Endothelial cell of umbilical vein (primary cell): ENCODE measurements at regions not wholly inside any gene's neighbourhood (a gene's known extent, or its start where the extent isn't known, plus 50 kb on each side); places are given as distances from the start of the nearest gene placed in this dataset.

ENCODE experiments used
- BruUV-seq: library from RNA; stranded (reverse); fragments of 400-500 nt; replicated peaks from 2 replicates; lab custom pipeline; 2021; lab: Mats Ljungman, UMichigan
- CTCF ChIA-PET: fragments of 300-600, 350-600 bp; sonication (Branson Sonifier 250); formaldehyde crosslinking; loops from one replicate; lab custom pipeline; 2021; ENCODE audit warnings: antibody characterized with exemption, inconsistent platforms; lab: Charles Lee
- POLR2A ChIA-PET: fragments of 300-600, 350-600 bp; sonication (Branson Sonifier 250); formaldehyde crosslinking; loops from one replicate; lab custom pipeline; 2021; ENCODE audit warnings: antibody characterized with exemption, inconsistent platforms; lab: Charles Lee
- DNase-seq: peaks from one replicate; pipeline ENCODE4 v3.0.0-alpha.2; 2011; ENCODE audit warnings: low read depth, low spot score
- FAIRE-seq: peaks from 2 replicates; lab custom pipeline; 2011; peaks lifted over from hg19 to GRCh38; lab: Jason Lieb, UNC
- H2AFZ ChIP-seq: 2 replicates; pipeline ENCODE4 v1.6.0; 2012; ENCODE audit warnings: low read depth, low read length, control low read depth, inconsistent platforms
- H3K27ac ChIP-seq: 2 replicates; pipeline ENCODE4 v1.5.1; 2011; ENCODE audit warnings: low read depth, mild to moderate bottlenecking, control low read depth, low read length, moderate library complexity; ENCODE audit not compliant: insufficient read depth
- H3K27me3 ChIP-seq, 2 experiments: 2 replicates each; pipeline versions ENCODE4 v1.6.0 to v1.6.1; 2011; ENCODE audit warnings: low read length in 2 of 2, mixed read lengths in 1 of 2; ENCODE audit not compliant: control insufficient read depth in 2 of 2, insufficient read depth in 2 of 2
- H3K36me3 ChIP-seq, 2 experiments: 2 replicates in 1 of 2; 3 replicates in 1 of 2; pipeline ENCODE4 v1.5.1; 2011; ENCODE audit warnings: low read length in 2 of 2, mild to moderate bottlenecking in 1 of 2, moderate library complexity in 1 of 2; ENCODE audit not compliant: control insufficient read depth in 2 of 2, insufficient read depth in 2 of 2; ENCODE audit errors: extremely low read depth in 1 of 2
- H3K4me1 ChIP-seq: 3 replicates; pipeline ENCODE4 v1.5.1; 2011; ENCODE audit warnings: mild to moderate bottlenecking, low read length; ENCODE audit not compliant: control insufficient read depth, insufficient read depth; ENCODE audit errors: extremely low read depth
- H3K4me2 ChIP-seq: 2 replicates; pipeline ENCODE4 v1.6.1; 2011; ENCODE audit warnings: low read length, control low read depth, mixed read lengths; ENCODE audit not compliant: insufficient read depth
- H3K4me3 ChIP-seq, 3 experiments: fragments of 200-600 bp in 1 of 3; sonication (generic), shearing (Covaris generic) in 1 of 3; replicated peaks in 1 of 3; 2 replicates each; pipeline ENCODE4 v1.5.1; 2011 to 2016; ENCODE audit warnings: control low read depth in 3 of 3, low read length in 3 of 3, mild to moderate bottlenecking in 2 of 3, inconsistent platforms in 1 of 3, low read depth in 1 of 3, moderate library complexity in 1 of 3; ENCODE audit not compliant: insufficient read depth in 1 of 3
- H3K79me2 ChIP-seq: 2 replicates; pipeline ENCODE4 v1.6.0; 2012; ENCODE audit warnings: low read length, inconsistent platforms; ENCODE audit not compliant: control insufficient read depth, insufficient read depth
- H3K9ac ChIP-seq: replicated peaks from 2 replicates; pipeline ENCODE3; 2011; ENCODE audit warnings: low read length, control low read depth; ENCODE audit not compliant: insufficient read depth; ENCODE audit errors: extremely low read depth
- H3K9me1 ChIP-seq: replicated peaks from 3 replicates; pipeline ENCODE4 v1.6.0; 2011; ENCODE audit warnings: mild to moderate bottlenecking, low read length; ENCODE audit not compliant: control insufficient read depth, insufficient read depth; ENCODE audit errors: extremely low read depth
- H3K9me3 ChIP-seq: replicated peaks from 2 replicates; pipeline ENCODE4 v1.5.1; 2012; ENCODE audit warnings: low read length, inconsistent platforms; ENCODE audit not compliant: control insufficient read depth, insufficient read depth
- H4K20me1 ChIP-seq: replicated peaks from 2 replicates; pipeline ENCODE3; 2011; ENCODE audit warnings: mild to moderate bottlenecking, low read length; ENCODE audit not compliant: control insufficient read depth, insufficient read depth; ENCODE audit errors: extremely low read depth
- EZH2 ChIP-seq: IDR thresholded peaks from 2 replicates; pipeline ENCODE4 v1.6.1; 2012; ENCODE audit warnings: borderline replicate concordance, low read depth, mild to moderate bottlenecking, moderate library complexity, low read length, inconsistent platforms; ENCODE audit not compliant: severe bottlenecking
- FOS ChIP-seq: IDR thresholded peaks from 2 replicates; pipeline ENCODE4 v1.6.1; 2011; ENCODE audit warnings: mild to moderate bottlenecking, low read length, moderate library complexity, borderline replicate concordance; ENCODE audit not compliant: insufficient read depth
- GATA2 ChIP-seq: IDR thresholded peaks from 2 replicates; pipeline ENCODE4 v1.7.0; 2011; ENCODE audit warnings: low read depth, mild to moderate bottlenecking, moderate library complexity, mixed read lengths, low read length; ENCODE audit not compliant: insufficient read length, insufficient read depth
- JUN ChIP-seq: IDR thresholded peaks from 2 replicates; pipeline ENCODE4 v1.6.1; 2011; ENCODE audit warnings: borderline replicate concordance, low read depth; ENCODE audit not compliant: insufficient read length, insufficient read depth
- MAX ChIP-seq: IDR thresholded peaks from 2 replicates; pipeline ENCODE4 v1.6.1; 2011; ENCODE audit not compliant: insufficient read depth, insufficient read length
- MYC ChIP-seq: IDR thresholded peaks from one replicate; pipeline ENCODE4 v1.6.1; 2011; ENCODE audit warnings: mild to moderate bottlenecking, low read depth, low read length
- POLR2A ChIP-seq: IDR thresholded peaks from 2 replicates; pipeline ENCODE4 v1.6.1; 2012; ENCODE audit warnings: low read depth, mild to moderate bottlenecking, control low read depth, low read length
- POLR2AphosphoS5 ChIP-seq: IDR thresholded peaks from 2 replicates; pipeline ENCODE4 v1.6.1; 2012; ENCODE audit warnings: low read depth, mild to moderate bottlenecking, control low read depth, low read length, moderate library complexity; ENCODE audit not compliant: insufficient read depth
- dilution Hi-C: fragments of 300-500 bp; cut with MboI; formaldehyde crosslinking; loops from one replicate; pipeline ENCODE4 v1.15.0; 2019; ENCODE audit warnings: low sequenced_read_pairs; ENCODE audit not compliant: extremely low pct_ligation_motif_present
- intact Hi-C: fragments of 100-400 bp; cut with micrococcal nuclease; formaldehyde crosslinking; loops from one replicate; pipeline ENCODE4 v1.10.0; 2022
- TF ChIP-seq, protein P1 (sequence below), 2 donors: IDR thresholded peaks; 1 replicate in 1 of 2; 2 replicates in 1 of 2; pipeline ENCODE4 v1.5.1; 2011; ENCODE audit warnings: low read length in 2 of 2, mild to moderate bottlenecking in 2 of 2, moderate library complexity in 2 of 2, control low read depth in 1 of 2, inconsistent platforms in 1 of 2, low read depth in 1 of 2; ENCODE audit not compliant: insufficient read depth in 1 of 2; ENCODE audit errors: extremely low read depth in 1 of 2

GRCh38 chr16:73232555-73233328, 184.8 kb upstream of the ZFHX3 start:
- CTCF ChIA-PET, result no interaction called here
- no peaks in the 10 kb centered on the region for H3K4me1 ChIP-seq
- no TSS peak for BruUV-seq
- H3K4me3 ChIP-seq, result no peak overlapping the region
- TF ChIP-seq POLR2A (no peak), MYC (no peak), EZH2 (no peak), GATA2 (no peak), MAX (no peak), POLR2AphosphoS5 (no peak), JUN (no peak), FOS (no peak)
- TF ChIP-seq, protein P1, sequence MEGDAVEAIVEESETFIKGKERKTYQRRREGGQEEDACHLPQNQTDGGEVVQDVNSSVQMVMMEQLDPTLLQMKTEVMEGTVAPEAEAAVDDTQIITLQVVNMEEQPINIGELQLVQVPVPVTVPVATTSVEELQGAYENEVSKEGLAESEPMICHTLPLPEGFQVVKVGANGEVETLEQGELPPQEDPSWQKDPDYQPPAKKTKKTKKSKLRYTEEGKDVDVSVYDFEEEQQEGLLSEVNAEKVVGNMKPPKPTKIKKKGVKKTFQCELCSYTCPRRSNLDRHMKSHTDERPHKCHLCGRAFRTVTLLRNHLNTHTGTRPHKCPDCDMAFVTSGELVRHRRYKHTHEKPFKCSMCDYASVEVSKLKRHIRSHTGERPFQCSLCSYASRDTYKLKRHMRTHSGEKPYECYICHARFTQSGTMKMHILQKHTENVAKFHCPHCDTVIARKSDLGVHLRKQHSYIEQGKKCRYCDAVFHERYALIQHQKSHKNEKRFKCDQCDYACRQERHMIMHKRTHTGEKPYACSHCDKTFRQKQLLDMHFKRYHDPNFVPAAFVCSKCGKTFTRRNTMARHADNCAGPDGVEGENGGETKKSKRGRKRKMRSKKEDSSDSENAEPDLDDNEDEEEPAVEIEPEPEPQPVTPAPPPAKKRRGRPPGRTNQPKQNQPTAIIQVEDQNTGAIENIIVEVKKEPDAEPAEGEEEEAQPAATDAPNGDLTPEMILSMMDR (IDR thresholded peaks at IDR 0.05; ENCODE audit: extremely low read depth in 1 of 2, insufficient read depth in 1 of 2, low read depth in 1 of 2, low read length in 2 of 2), result no peak
- POLR2A ChIA-PET, result interaction anchor here (0.7 kb wide), 1 partner anchor 164 kb away, joined by 7 read pairs; no protein-coding TSS in a partner anchor
- DNase-seq (no peak), FAIRE-seq (no peak)
- no peak overlapping the region for H2AFZ ChIP-seq
- H4K20me1 ChIP-seq, result no peaks in the 10 kb centered on the region
- dilution Hi-C loops, result no loop called here
- H3K27me3 ChIP-seq, result no peaks in the 10 kb centered on the region
- no peaks in the 10 kb centered on the region for H3K9me3 ChIP-seq
- H3K79me2 ChIP-seq, result no peaks in the 10 kb centered on the region
- H3K27ac ChIP-seq, result no peak overlapping the region
- H3K36me3 ChIP-seq, result no peaks in the 10 kb centered on the region
- intact Hi-C loops, result no loop called here
- H3K9ac ChIP-seq, result no peak overlapping the region
- H3K9me1 ChIP-seq, result no peaks in the 10 kb centered on the region
- H3K4me2 ChIP-seq, result no peak overlapping the region
